ENCODE measurements at regions not wholly inside any gene's neighbourhood (a gene's known extent, or its start where the extent isn't known, plus 50 kb on each side); places are given as distances from the start of the nearest gene placed in this dataset.
"Not testable (repeated sequence)": the region's sequence is repeated elsewhere in the genome, so short reads cannot be mapped to it uniquely, and the experiment has no call there.

DNA sequence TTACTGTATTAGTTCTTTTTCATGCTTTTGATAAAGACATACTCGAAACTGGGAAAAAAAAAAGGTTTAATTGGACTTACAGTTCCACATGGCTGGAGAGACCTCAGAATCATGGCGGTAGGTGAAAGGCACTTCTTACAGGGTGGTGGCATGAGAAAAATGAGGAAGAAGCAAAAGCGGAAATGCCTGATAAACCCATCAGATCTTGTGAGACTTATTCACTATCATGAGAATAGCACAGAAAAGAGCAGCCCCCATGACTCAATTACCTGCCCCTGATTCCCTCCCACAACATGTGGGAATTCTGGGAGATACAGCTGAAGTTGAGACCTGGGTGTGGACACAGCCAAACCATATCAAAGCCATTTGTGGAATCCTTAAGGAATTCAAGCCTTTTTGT, 1238.9 kb downstream of the ADGRL3 start:
- TF ChIP-seq, protein P1, sequence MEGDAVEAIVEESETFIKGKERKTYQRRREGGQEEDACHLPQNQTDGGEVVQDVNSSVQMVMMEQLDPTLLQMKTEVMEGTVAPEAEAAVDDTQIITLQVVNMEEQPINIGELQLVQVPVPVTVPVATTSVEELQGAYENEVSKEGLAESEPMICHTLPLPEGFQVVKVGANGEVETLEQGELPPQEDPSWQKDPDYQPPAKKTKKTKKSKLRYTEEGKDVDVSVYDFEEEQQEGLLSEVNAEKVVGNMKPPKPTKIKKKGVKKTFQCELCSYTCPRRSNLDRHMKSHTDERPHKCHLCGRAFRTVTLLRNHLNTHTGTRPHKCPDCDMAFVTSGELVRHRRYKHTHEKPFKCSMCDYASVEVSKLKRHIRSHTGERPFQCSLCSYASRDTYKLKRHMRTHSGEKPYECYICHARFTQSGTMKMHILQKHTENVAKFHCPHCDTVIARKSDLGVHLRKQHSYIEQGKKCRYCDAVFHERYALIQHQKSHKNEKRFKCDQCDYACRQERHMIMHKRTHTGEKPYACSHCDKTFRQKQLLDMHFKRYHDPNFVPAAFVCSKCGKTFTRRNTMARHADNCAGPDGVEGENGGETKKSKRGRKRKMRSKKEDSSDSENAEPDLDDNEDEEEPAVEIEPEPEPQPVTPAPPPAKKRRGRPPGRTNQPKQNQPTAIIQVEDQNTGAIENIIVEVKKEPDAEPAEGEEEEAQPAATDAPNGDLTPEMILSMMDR (IDR thresholded peaks at IDR 0.05): no peak
- DNase-seq (ENCODE audit: low spot score): no peak
- Histone ChIP-seq H3K4me3 (no peak overlapping the region), H3K27ac (no peak overlapping the region)

DNA sequence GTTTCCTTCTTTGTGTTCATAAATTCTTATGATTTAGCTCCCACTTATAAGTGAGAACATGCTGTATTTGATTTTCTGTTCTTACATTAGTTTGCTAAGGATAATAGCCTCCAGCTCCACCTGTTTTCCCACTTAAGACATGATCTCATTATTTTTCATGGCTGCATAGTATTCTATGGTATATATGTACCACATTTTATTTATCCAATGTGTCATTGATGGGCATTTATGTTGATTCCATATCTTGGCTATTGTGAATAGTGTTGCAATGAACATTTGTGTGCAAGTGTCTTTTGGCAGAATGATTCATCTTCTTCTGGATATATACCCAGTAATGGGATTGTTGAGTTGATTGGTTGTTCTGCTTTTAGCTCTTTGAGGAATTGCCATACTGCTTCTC, 1234.8 kb downstream of the ADGRL3 start:
- no peak overlapping the region for H3K4me3 ChIP-seq
- no peak for DNase-seq (ENCODE audit: low spot score)
- TF ChIP-seq, protein P1 (IDR thresholded peaks at IDR 0.05): no peak
- H3K27ac ChIP-seq: no peak overlapping the region

DNA sequence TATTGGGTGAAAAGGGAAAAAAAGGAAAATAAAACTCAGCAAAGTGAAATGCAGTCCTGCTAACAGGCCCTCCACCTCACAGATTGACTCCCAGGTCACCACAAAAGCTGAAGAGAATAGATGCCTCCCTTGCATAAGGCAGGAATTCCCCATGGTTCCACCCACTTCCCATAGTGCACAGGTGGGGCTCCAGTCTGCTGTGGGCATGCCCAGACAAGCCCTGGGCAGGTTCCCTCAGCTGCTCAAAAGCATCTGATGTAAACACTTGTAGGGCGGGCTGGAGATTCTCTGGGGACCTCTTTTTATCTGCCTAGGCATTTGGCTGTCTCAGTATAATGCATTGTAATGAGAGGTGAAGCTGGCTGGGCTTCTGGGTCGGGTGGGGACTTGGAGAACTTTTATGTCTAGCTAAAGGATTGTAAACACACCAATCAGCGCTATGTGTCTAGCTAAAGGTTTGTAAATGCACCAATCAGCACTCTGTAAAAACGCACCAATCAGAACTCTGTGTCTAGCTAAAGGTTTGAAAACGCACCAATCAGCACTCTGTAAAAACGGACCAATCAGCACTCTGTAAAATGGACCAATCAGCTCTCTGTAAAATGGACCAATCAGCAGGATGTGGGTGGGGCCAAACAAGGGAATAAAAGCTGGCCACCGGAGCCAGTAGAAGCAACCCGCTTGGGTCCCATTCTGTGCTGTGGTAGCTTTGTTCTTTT, 1231.5 kb downstream of the ADGRL3 start:
- H3K4me3 ChIP-seq; H3K27ac ChIP-seq; DNase-seq (ENCODE audit: low spot score): not testable (repeated sequence)

DNA sequence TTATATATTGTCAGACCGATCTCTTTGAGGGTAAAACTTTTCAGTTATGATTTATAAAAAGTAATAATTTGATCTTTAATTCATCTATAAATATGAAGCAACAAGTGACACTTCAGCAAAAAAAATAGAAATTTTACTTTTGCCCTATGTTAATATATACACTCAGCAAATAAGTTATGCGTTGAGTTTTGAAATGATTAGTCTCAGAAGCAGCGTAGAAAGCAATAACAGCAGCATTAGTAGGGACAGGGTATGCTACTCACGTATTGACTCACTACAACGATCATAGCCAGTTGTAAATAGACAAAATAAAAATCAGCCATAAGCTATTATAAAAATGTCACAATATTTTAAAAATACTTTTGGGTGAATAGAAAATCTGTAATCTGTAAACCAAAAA, 1229.2 kb downstream of the ADGRL3 start:
- no peak for DNase-seq (ENCODE audit: low spot score)
- Histone ChIP-seq H3K27ac (no peak overlapping the region), H3K4me3 (no peak overlapping the region)
- TF ChIP-seq, protein P1 (IDR thresholded peaks at IDR 0.05): no peak

DNA sequence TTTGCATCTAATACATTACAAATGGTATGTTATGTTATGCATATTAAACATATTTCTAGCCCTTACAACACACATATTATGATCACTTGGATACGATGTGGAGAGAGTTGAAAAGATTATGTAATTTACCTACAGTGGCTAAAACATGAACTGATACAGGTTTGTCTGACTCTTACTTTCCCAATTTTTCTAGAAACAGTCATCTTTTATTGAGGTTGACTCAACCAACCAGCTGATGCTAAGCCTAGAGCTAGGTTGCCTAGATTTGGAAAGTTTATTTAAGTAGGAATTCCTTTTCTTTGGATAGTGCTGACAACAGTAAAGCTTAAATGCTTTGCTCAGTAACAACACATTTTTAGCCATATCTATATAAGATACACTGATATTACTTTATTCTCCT, 1215.1 kb downstream of the ADGRL3 start:
- Histone ChIP-seq H3K27ac (no peak overlapping the region), H3K4me3 (no peak overlapping the region)
- no peak for DNase-seq (ENCODE audit: low spot score)
- TF ChIP-seq, protein P1 (IDR thresholded peaks at IDR 0.05): no peak

DNA sequence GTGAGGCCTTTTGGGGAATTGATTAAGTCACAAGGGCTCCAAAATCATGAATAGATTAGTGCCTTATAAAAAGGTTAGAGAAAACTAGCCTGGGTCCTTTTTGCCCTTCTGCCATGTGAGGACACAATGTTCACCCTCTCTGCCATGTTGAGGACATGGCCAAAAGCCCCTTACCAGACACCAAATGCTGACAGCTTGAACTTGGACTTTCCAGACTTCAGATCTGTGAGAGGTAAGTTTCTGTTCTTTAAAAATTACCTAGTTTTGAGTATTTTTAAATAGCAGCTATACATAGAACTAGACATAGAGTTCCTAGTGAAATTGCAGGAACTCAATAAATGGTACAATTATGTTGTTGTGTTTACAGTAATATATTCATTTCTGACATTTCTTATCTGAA, 1214.4 kb downstream of the ADGRL3 start:
- Histone ChIP-seq H3K27ac (no peak overlapping the region), H3K4me3 (no peak overlapping the region)
- TF ChIP-seq, protein P1 (IDR thresholded peaks at IDR 0.05): no peak
- no peak for DNase-seq (ENCODE audit: low spot score)

DNA sequence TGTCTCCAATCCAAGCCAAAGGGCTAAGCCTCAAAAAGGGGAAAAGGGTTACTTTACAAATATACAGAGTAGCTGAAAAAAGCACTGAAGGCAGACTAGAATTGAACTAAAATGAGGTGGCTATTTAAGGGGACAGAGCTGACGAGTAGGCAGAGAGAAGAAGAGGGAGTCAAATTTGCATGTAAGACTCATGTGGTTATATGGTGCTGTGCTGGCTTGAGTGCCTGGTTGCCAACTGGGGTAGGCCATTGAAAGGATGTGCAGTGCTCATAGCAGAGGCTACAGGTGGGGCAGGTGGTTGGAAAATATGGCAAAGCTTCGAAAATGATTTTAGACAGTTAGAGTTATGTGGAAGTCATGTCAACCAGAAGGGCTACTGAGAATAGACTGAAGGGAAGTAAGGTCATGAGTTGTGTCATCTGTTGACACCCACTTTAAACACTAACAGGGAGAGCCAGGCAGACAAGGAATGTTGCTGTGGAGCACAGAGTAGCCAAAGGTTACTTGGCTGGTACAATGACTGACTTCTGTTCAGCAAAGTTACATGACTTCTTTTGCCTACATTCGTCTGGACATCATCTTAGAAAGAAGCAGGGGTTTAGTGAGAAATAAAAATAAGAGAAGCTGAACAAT, 1210.4 kb downstream of the ADGRL3 start:
- Histone ChIP-seq H3K4me3 (no peak overlapping the region), H3K27ac (no peak overlapping the region)
- TF ChIP-seq, protein P1 (IDR thresholded peaks at IDR 0.05): no peak
- DNase-seq (ENCODE audit: low spot score): no peak
